HG03175 (cell line): ENCODE measurements at regions not wholly inside any gene's neighbourhood (a gene's known extent, or its start where the extent isn't known, plus 50 kb on each side); places are given as distances from the start of the nearest gene placed in this dataset.

Source experiments
- ATAC-seq: cut with Tn5 transposase; IDR thresholded peaks from one replicate; pipeline ENCODE4 v1.9.1; 2021; ENCODE audit warnings: mild to moderate bottlenecking, moderate library complexity; ENCODE audit not compliant: unreplicated experiment

GRCh38 chr2:177340158-177340557 lies 52.4 kb upstream of the AGPS start:
- ATAC-seq = no peak

- ATAC-seq = no peak
Observed at GRCh38 chr2:177342736-177343135, 49.8 kb upstream of the AGPS start.
